GM18505 (cell line): ENCODE measurements at regions not wholly inside any gene's neighbourhood (a gene's known extent, or its start where the extent isn't known, plus 50 kb on each side); places are given as distances from the start of the nearest gene placed in this dataset.
"Not testable (repeated sequence)": the region's sequence is repeated elsewhere in the genome, so short reads cannot be mapped to it uniquely, and the experiment has no call there.

Experiments
- ATAC-seq: cut with Tn5 transposase; IDR thresholded peaks from one replicate; pipeline ENCODE4 v1.9.1; 2021; ENCODE audit not compliant: unreplicated experiment
- POLR2A ChIP-seq: IDR thresholded peaks from 4 replicates; pipeline ENCODE4 v1.6.1; 2011; ENCODE audit warnings: borderline replicate concordance; ENCODE audit not compliant: insufficient read depth, insufficient read length; ENCODE audit errors: extremely low read depth

- TF ChIP-seq POLR2A = no peak
- ATAC-seq = no peak
Observed at GRCh38 chr5:104071887-104072286, 509.3 kb upstream of the NUDT12 start.

- no peak for ATAC-seq
Observed at GRCh38 chr5:104062621-104063377, 500.2 kb upstream of the NUDT12 start.

DNA sequence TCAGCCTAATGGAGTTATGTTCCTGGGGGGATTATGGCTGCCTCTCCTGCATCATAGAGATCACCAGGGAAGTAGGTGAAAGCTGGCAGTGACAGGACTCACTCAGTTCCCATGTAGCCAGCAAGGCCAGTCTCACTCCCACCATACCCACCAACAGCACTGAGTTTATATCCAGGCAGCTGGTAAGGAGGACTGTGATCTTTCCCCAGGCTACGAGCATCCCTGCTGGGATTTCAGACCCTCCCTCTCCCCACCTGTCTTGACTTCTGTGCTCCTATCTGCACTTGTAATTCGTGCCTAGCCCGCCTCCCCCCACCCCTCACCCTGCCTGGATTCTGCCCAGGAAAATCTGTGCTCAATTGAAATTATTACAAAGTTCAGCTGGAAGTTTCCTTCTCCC, 499.1 kb upstream of the NUDT12 start:
- no peak for TF ChIP-seq POLR2A
- ATAC-seq = no peak

More at GRCh38 chr5:104062621-104063377, 500.2 kb upstream of the NUDT12 start:
- TF ChIP-seq POLR2A = no peak

- ATAC-seq = no peak
- TF ChIP-seq POLR2A = no peak
Observed at GRCh38 chr5:104053353-104053649, 490.7 kb upstream of the NUDT12 start.

- TF ChIP-seq POLR2A = no peak
- ATAC-seq = no peak
Observed at GRCh38 chr5:104052558-104053352, 490.2 kb upstream of the NUDT12 start.

GRCh38 chr5:104050436-104050835, 487.8 kb upstream of the NUDT12 start:
- no peak for ATAC-seq
- no peak for TF ChIP-seq POLR2A

GRCh38 chr5:104049752-104050151, 487.2 kb upstream of the NUDT12 start:
- ATAC-seq = no peak

DNA sequence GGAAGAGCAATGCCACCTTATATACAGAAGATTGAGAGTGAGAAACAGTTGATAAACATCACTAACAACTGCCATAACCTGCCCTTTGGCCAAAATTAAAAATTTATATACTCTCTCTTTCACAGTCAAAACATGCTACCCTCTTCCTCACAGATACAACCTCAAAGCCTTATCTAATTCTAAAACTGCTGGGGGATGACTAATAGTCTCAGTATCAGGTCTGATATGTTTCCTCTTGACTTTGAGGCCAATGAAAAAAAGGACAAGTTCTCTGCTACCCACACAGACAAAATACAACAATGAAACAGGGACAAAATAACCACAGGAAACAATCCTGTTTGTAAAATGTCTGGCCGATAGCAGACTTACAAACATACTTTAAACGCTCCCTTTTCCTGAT, 485.6 kb upstream of the NUDT12 start:
- TF ChIP-seq POLR2A = no peak
- no peak for ATAC-seq

More at GRCh38 chr5:104049752-104050151, 487.2 kb upstream of the NUDT12 start:
- no peak for TF ChIP-seq POLR2A

- TF ChIP-seq POLR2A = no peak
- no peak for ATAC-seq
Observed at GRCh38 chr5:104045987-104046386, 483.4 kb upstream of the NUDT12 start.

GRCh38 chr5:104039871-104040270, 477.3 kb upstream of the NUDT12 start:
- not testable (repeated sequence) for ATAC-seq

DNA sequence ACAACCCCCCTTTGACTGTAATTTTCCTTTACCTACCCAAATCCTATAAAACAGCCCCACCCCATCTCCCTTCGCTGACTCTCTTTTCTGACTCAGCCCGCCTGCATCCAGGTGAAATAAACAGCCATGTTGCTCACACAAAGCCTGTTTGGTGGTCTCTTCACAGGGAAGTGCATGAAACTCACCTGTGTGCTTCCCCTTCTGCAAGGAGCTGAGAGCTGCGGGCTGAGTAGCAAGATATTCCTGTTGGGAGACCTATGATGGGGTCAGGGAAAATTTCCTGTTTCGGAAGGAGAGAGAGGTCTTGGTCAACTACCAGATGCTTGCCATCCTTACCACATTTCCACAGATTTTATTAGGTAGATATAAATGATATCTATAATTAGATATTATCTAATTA, 474.5 kb upstream of the NUDT12 start:
- not testable (repeated sequence) for ATAC-seq

DNA sequence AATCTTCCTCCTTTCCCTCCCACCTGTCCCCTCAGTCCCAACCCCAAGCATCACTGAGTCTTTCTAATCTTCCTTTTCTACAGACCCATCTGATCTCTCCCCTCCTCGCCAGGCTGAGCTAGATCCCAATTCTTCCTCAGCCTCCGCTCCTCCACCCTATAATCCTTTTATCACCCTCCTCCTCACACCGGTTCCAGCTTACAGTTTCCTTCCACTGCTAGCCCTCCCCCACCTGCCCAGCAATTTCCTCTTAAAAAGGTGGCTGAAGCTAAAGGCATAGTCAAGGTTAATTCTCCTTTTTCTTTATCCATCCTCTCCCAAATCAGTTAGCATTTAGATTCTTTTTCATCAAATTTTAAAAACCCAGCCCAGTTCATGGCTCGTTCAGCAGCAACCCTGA, 470.6 kb upstream of the NUDT12 start:
- not testable (repeated sequence) for ATAC-seq

DNA sequence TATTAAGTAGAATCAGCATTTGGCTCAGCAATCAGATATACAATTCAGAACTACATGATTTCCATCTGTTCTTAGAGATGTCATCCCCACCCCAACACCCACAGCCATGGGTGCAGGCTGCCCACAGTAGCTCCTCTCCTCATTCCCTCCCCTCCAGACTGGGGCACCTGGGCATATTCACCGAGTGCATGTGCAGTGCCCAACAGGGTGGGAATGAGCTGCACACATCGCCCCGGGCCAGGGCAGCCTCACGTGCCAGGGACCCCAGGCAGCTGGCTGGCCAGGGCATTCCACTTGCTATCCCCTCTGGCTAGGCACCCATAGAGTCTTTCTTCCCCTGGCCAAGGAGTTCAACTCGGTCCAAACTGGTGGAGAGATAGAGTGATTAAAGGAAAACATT, 461.9 kb upstream of the NUDT12 start:
- no peak for ATAC-seq
- TF ChIP-seq POLR2A = no peak

GRCh38 chr5:104023739-104024138, 461.1 kb upstream of the NUDT12 start:
- no peak for ATAC-seq
- no peak for TF ChIP-seq POLR2A
